Suprapubic skin (tissue), 4 donors: ENCODE measurements at regions not wholly inside any gene's neighbourhood (a gene's known extent, or its start where the extent isn't known, plus 50 kb on each side); places are given as distances from the start of the nearest gene placed in this dataset.

ENCODE experiments used
- DNase-seq, 2 donors: peaks; one replicate each; pipeline ENCODE4 v3.0.0-alpha.2; 2019; ENCODE audit warnings: low spot score in 2 of 2
- H3K27ac ChIP-seq: fragments of 200-600 bp; sonication (generic); one replicate; pipeline ENCODE4 v1.5.1; 2019
- H3K27me3 ChIP-seq: fragments of 200-600 bp; sonication (generic); one replicate; pipeline ENCODE4 v1.5.1; 2019
- H3K36me3 ChIP-seq: fragments of 200-600 bp; sonication (generic); one replicate; pipeline ENCODE4 v1.5.1; 2019
- H3K4me1 ChIP-seq: fragments of 200-600 bp; sonication (generic); one replicate; pipeline ENCODE4 v1.5.1; 2019
- H3K4me3 ChIP-seq: fragments of 200-600 bp; sonication (generic); one replicate; pipeline ENCODE4 v1.5.1; 2019; ENCODE audit warnings: mild to moderate bottlenecking
- H3K9me3 ChIP-seq: fragments of 200-600 bp; sonication (generic); one replicate; pipeline ENCODE4 v1.5.1; 2019
- EP300 ChIP-seq: sonication (generic); formaldehyde crosslinking; IDR thresholded peaks from one replicate; pipeline ENCODE4 v1.6.1; 2017; ENCODE audit warnings: antibody characterized with exemption
- POLR2A ChIP-seq, 2 donors: fragments of 450-650 bp; IDR thresholded peaks; one replicate each; pipeline ENCODE4 v1.6.1; 2017; ENCODE audit warnings: antibody characterized with exemption in 2 of 2, mild to moderate bottlenecking in 2 of 2, moderate library complexity in 2 of 2
- POLR2AphosphoS5 ChIP-seq, 3 donors: sonication (generic); formaldehyde crosslinking; IDR thresholded peaks; one replicate each; pipeline ENCODE4 v1.6.1; 2017; ENCODE audit warnings: antibody characterized with exemption in 3 of 3
- WGBS: methylation state at CpG from one replicate; pipeline ENCODE4 v1.1.5; 2018; 5-methylcytosine and 5-hydroxymethylcytosine counted together
- TF ChIP-seq, protein P1 (sequence below), 2 donors: fragments of 200-600 bp in 1 of 2; fragments of 450-650 bp in 1 of 2; sonication (generic) in 1 of 2; IDR thresholded peaks; one replicate each; pipeline ENCODE4 v1.5.1; 2016 to 2019; ENCODE audit warnings: antibody characterized with exemption in 2 of 2, mild to moderate bottlenecking in 1 of 2, moderate library complexity in 1 of 2

DNA sequence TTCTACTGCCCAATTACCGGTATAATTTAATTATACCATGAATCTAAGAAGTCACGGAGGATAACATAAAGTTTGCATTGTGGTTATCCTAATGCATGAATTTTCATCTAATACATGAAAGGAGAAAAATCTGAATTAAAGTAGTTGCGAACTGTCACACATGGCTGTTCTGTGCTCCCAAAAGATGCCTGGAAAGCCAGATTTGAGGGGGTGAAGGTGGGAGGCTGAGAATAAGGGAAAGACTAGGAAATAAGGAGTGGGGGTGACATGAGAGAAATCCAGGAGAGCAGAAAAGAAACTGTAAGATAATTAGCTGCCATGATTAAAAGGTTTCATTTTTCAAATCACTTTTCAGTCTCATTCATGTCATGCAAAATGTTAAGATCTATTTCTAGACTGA, 1582.7 kb downstream of the STIM2 start:
- no peak overlapping the region for H3K27ac ChIP-seq
- H3K4me3 ChIP-seq: no peak overlapping the region
- no peaks in the 10 kb centered on the region for H3K9me3 ChIP-seq
- H3K36me3 ChIP-seq: no peaks in the 10 kb centered on the region
- no peak for DNase-seq
- TF ChIP-seq POLR2AphosphoS5 (IDR thresholded peaks at IDR 0.05) (no peak), EP300 (no peak), POLR2A (IDR thresholded peaks at IDR 0.05) (no peak)
- TF ChIP-seq, protein P1, sequence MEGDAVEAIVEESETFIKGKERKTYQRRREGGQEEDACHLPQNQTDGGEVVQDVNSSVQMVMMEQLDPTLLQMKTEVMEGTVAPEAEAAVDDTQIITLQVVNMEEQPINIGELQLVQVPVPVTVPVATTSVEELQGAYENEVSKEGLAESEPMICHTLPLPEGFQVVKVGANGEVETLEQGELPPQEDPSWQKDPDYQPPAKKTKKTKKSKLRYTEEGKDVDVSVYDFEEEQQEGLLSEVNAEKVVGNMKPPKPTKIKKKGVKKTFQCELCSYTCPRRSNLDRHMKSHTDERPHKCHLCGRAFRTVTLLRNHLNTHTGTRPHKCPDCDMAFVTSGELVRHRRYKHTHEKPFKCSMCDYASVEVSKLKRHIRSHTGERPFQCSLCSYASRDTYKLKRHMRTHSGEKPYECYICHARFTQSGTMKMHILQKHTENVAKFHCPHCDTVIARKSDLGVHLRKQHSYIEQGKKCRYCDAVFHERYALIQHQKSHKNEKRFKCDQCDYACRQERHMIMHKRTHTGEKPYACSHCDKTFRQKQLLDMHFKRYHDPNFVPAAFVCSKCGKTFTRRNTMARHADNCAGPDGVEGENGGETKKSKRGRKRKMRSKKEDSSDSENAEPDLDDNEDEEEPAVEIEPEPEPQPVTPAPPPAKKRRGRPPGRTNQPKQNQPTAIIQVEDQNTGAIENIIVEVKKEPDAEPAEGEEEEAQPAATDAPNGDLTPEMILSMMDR (IDR thresholded peaks at IDR 0.05): no peak
- no peaks in the 10 kb centered on the region for H3K4me1 ChIP-seq
- 86% methylated on average over 3 of the region's 3 CpGs for WGBS
- H3K27me3 ChIP-seq: no peaks in the 10 kb centered on the region

DNA sequence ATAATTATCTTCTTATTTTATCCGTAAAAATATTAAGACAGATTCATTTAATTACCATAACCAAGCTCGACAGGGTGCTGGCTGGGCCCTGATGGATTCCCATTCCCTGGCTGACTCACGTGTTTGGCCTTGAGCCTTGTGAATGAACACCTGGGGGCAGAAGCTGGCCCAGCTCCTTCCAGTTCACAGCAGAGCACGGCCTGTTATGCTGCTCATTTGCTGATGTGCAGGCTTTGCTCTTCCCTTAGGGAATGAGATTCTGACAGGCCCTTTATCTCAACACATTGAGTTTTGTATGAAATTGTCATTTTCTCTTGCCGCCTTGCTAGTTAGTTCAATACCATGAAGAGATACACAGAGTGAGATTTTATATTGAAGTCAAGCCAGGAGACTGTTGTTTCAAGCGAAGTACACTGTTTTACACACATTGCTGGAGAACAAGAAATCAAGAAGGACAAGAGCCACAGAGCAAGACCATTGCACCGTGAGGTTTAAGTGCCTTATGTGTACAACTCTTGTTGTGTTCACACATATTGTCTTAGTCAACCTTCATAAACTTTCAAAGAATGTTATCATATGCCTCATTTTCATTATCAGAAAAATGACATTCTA, 1583.3 kb downstream of the STIM2 start:
- Histone ChIP-seq H3K27ac (no peak overlapping the region), H3K27me3 (no peaks in the 10 kb centered on the region), H3K36me3 (no peaks in the 10 kb centered on the region), H3K4me1 (no peaks in the 10 kb centered on the region), H3K4me3 (no peak overlapping the region), H3K9me3 (no peaks in the 10 kb centered on the region)
- WGBS: 50% methylated on average over 7 of the region's 7 CpGs
- TF ChIP-seq POLR2AphosphoS5 (IDR thresholded peaks at IDR 0.05) (no peak), POLR2A (IDR thresholded peaks at IDR 0.05) (no peak), EP300 (no peak)
- TF ChIP-seq, protein P1 (IDR thresholded peaks at IDR 0.05): no peak
- DNase-seq: no peak

DNA sequence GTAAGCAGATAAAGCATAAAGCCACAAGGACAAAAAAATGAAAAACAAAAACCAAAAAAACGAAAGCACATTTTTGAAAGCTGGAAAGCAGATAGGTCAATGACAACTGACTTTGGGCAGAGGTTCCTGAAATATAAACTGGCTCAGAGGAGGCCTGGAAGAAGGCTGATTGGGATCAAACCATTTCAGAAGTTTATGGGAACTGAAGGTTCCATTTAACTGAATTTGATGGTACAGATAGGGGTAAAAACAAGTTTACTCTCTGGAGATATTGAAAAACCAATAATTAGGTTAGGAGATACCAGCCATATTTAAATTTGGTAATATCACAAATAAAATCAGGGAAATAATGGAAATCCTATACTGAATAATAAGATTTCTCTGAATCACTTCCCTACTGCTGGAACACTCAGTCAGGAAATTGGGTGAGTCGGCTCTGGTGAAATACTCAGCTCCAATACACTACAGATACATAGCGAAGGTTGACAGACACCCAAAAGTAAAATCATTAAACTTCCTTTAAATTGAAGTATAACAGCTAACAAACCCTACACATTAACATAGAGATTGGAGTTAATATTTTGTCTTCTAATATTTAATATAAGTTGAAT, 1584.3 kb downstream of the STIM2 start:
- H3K27me3 ChIP-seq: no peaks in the 10 kb centered on the region
- 87% methylated on average over 3 of the region's 3 CpGs for WGBS
- H3K4me1 ChIP-seq: no peaks in the 10 kb centered on the region
- no peak for DNase-seq
- H3K9me3 ChIP-seq: no peaks in the 10 kb centered on the region
- no peaks in the 10 kb centered on the region for H3K36me3 ChIP-seq
- H3K27ac ChIP-seq: no peak overlapping the region
- H3K4me3 ChIP-seq: no peak overlapping the region
- TF ChIP-seq, protein P1 (IDR thresholded peaks at IDR 0.05): no peak
- TF ChIP-seq POLR2AphosphoS5 (IDR thresholded peaks at IDR 0.05): no peak
- TF ChIP-seq POLR2A (IDR thresholded peaks at IDR 0.05): no peak
- TF ChIP-seq EP300: no peak

DNA sequence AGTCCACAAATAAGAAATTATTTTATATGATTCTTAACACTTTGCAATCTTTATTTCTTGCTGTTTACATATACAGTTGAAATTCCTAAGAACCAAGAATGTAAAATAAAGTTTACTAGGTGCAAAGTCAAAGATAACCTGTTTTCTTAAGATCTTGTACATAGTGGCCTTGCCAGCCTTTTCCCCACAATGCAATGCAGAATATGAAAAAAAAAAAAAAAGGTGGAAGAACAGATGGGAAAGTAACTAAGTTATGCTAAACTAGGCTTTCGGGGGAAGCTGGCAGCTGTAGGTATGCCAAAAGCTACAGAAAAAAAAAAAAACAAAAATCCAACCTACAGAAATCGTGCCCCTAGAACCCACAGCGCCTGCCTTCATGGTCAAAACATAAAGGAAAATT, 1588.4 kb downstream of the STIM2 start:
- WGBS: 77% methylated on average over 3 of the region's 3 CpGs
- H3K4me3 ChIP-seq: no peak overlapping the region
- TF ChIP-seq POLR2AphosphoS5 (IDR thresholded peaks at IDR 0.05) (no peak), POLR2A (IDR thresholded peaks at IDR 0.05) (no peak)
- TF ChIP-seq, protein P1 (IDR thresholded peaks at IDR 0.05): no peak

DNA sequence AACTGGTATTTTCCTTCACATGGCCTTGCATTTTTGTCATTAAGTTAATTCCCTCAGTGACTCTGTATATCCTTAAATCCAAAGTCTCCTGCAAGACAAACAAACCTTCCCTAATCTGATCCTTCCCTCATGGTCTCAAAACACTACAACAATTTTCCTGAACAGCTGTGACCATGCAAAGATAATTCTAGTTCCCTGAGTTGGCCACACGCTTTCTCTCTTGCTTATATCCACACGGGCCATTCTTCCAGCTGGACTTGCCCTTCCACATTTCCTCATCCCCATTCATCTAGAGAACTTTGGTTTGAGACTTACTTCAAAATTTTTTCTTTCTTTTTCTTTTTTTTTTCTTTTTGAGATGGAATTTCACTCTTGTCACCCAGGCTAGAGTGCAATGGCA, 1590.7 kb downstream of the STIM2 start:
- Histone ChIP-seq H3K4me3 (no peak overlapping the region), H3K36me3 (no peaks in the 10 kb centered on the region), H3K9me3 (peaks cover 7% of the 10 kb centered on the region), H3K27me3 (no peaks in the 10 kb centered on the region), H3K4me1 (no peaks in the 10 kb centered on the region), H3K27ac (no peak overlapping the region)
- WGBS: 75% methylated on average over 2 of the region's 2 CpGs
- no peak for DNase-seq
- no peak for TF ChIP-seq POLR2A (IDR thresholded peaks at IDR 0.05)
- TF ChIP-seq POLR2AphosphoS5 (IDR thresholded peaks at IDR 0.05): no peak
- TF ChIP-seq, protein P1 (IDR thresholded peaks at IDR 0.05): no peak
- no peak for TF ChIP-seq EP300

More for the DNA sequence above, 1588.4 kb downstream of the STIM2 start:
- H3K9me3 ChIP-seq: peaks cover 6% of the 10 kb centered on the region
- DNase-seq: no peak
- H3K27me3 ChIP-seq: no peaks in the 10 kb centered on the region
- H3K36me3 ChIP-seq: no peaks in the 10 kb centered on the region
- no peaks in the 10 kb centered on the region for H3K4me1 ChIP-seq
- H3K27ac ChIP-seq: no peak overlapping the region
